ENCODE measurements at regions not wholly inside any gene's neighbourhood (a gene's known extent, or its start where the extent isn't known, plus 50 kb on each side); places are given as distances from the start of the nearest gene placed in this dataset.

- no peak for TF ChIP-seq CTCF (conservative IDR thresholded peaks at IDR 0.05)
- no peak for TF ChIP-seq ZFX (IDR thresholded peaks at IDR 0.05)
Measured at GRCh38 chr4:57282933-57283310, 172.7 kb upstream of the IGFBP7 start.
